SK-N-SH (cell line): ENCODE measurements at regions not wholly inside any gene's neighbourhood (a gene's known extent, or its start where the extent isn't known, plus 50 kb on each side); places are given as distances from the start of the nearest gene placed in this dataset.

Source experiments
- CTCF ChIA-PET: fragments of 300-600, 350-600 bp; formaldehyde crosslinking; extraction: SDS; loops from one replicate; lab custom pipeline; 2021; lab: Yijun Ruan, JAX
- POLR2A ChIA-PET: fragments of 350-600 bp; sonication (Branson Sonifier 250); formaldehyde crosslinking; extraction: SDS; loops from one replicate; lab custom pipeline; 2020; ENCODE audit warnings: antibody characterized with exemption, inconsistent platforms; lab: Yijun Ruan, JAX
- DNase-seq: peaks from one replicate; pipeline ENCODE4 v3.0.0; 2012
- H2AFZ ChIP-seq: fragments of 200-600 bp; sonication (generic); 2 replicates; pipeline ENCODE4 v1.8.1; 2016; ENCODE audit warnings: antibody characterized with exemption, mild to moderate bottlenecking, low read depth
- H3F3A ChIP-seq: fragments of 200-600 bp; sonication (generic); replicated peaks from 2 replicates; pipeline ENCODE3; 2016; ENCODE audit warnings: antibody characterized with exemption, mild to moderate bottlenecking; ENCODE audit not compliant: insufficient read depth
- H3K27ac ChIP-seq, 2 experiments: fragments of 200-500 bp in 1 of 2; fragments of 200-600 bp in 1 of 2; sonication (Bioruptor generic) in 1 of 2; sonication (generic), shearing (Covaris generic) in 1 of 2; 2 replicates each; pipeline versions ENCODE4 v1.5.1 to v1.6.1; 2014 to 2016; ENCODE audit warnings: low read depth in 2 of 2, inconsistent platforms in 1 of 2, low read length in 1 of 2, mild to moderate bottlenecking in 1 of 2, mixed read lengths in 1 of 2
- H3K27me3 ChIP-seq: fragments of 200-600 bp; sonication (generic), shearing (Covaris generic); 2 replicates; pipeline ENCODE4 v1.6.1; 2016; ENCODE audit warnings: mixed run types; ENCODE audit not compliant: insufficient read depth
- H3K36me3 ChIP-seq, 2 experiments: fragments of 200-500 bp in 1 of 2; fragments of 200-600 bp in 1 of 2; sonication (Bioruptor generic) in 1 of 2; sonication (generic) in 1 of 2; replicated peaks in 1 of 2; 2 replicates each; pipeline versions ENCODE3 to v1.5.1; 2014 to 2016; ENCODE audit warnings: low read length in 1 of 2, mild to moderate bottlenecking in 1 of 2; ENCODE audit not compliant: insufficient read depth in 2 of 2, control insufficient read depth in 1 of 2
- H3K4me1 ChIP-seq, 2 experiments: fragments of 200-500 bp in 1 of 2; fragments of 200-600 bp in 1 of 2; sonication (Bioruptor generic) in 1 of 2; sonication (generic), shearing (Covaris generic) in 1 of 2; 2 replicates each; pipeline versions ENCODE4 v1.5.1 to v1.6.1; 2014 to 2016; ENCODE audit warnings: low read depth in 1 of 2, low read length in 1 of 2, mixed run types in 1 of 2; ENCODE audit not compliant: insufficient read depth in 2 of 2, control insufficient read depth in 1 of 2
- H3K4me2 ChIP-seq: fragments of 200-600 bp; sonication (generic), shearing (Covaris generic); 2 replicates; pipeline ENCODE4 v1.6.1; 2017; ENCODE audit warnings: mixed run types
- H3K4me3 ChIP-seq, 2 experiments: fragments of 200-500 bp in 1 of 2; fragments of 200-600 bp in 1 of 2; sonication (Bioruptor generic) in 1 of 2; sonication (generic), shearing (Covaris generic) in 1 of 2; 2 replicates each; pipeline versions ENCODE4 v1.5.1 to v1.8.1; 2014 to 2016; ENCODE audit warnings: low read depth in 2 of 2, inconsistent platforms in 1 of 2, low read length in 1 of 2, mild to moderate bottlenecking in 1 of 2, mixed read lengths in 1 of 2, moderate library complexity in 1 of 2
- H3K79me2 ChIP-seq: fragments of 200-600 bp; sonication (generic); 2 replicates; pipeline ENCODE4 v1.8.1; 2017; ENCODE audit warnings: mild to moderate bottlenecking; ENCODE audit not compliant: insufficient read depth
- H3K9ac ChIP-seq: fragments of 200-600 bp; sonication (generic); 2 replicates; pipeline ENCODE4 v1.6.1; 2017; ENCODE audit warnings: mixed run types
- H3K9me2 ChIP-seq: fragments of 200-600 bp; sonication (generic); 2 replicates; pipeline ENCODE4 v1.6.1; 2017; ENCODE audit warnings: mixed run types
- H3K9me3 ChIP-seq: fragments of 200-600 bp; sonication (generic); 2 replicates; pipeline ENCODE4 v1.6.1; 2017; ENCODE audit warnings: mixed run types, mild to moderate bottlenecking, moderate library complexity
- H4K20me1 ChIP-seq: fragments of 200-600 bp; sonication (generic); 2 replicates; pipeline ENCODE4 v1.6.1; 2017; ENCODE audit warnings: mild to moderate bottlenecking, mixed run types; ENCODE audit not compliant: insufficient read depth
- ELF1 ChIP-seq: IDR thresholded peaks from 2 replicates; pipeline ENCODE4 v1.4.0; 2012
- EP300 ChIP-seq, 2 experiments: IDR thresholded peaks; 2 replicates each; pipeline versions ENCODE4 v1.4.0 to v1.6.1; 2012; ENCODE audit warnings: borderline replicate concordance in 1 of 2, low read depth in 1 of 2, low read length in 1 of 2
- EZH2phosphoT487 ChIP-seq: fragments of 200-600 bp; sonication (generic); IDR thresholded peaks from 2 replicates; pipeline ENCODE4 v1.6.1; 2017; ENCODE audit warnings: low read depth, mixed run types, mild to moderate bottlenecking, antibody characterized with exemption, moderate library complexity, borderline replicate concordance
- FOXJ3 ChIP-seq: sonication (generic); formaldehyde crosslinking; IDR thresholded peaks from 2 replicates; pipeline ENCODE4 v1.5.1; 2020; ENCODE audit warnings: mild to moderate bottlenecking, missing genetic modification reagents
- GABPA ChIP-seq: IDR thresholded peaks from 2 replicates; pipeline ENCODE4 v1.4.0; 2012; ENCODE audit warnings: low read depth, mild to moderate bottlenecking
- MEF2A ChIP-seq: IDR thresholded peaks from 2 replicates; pipeline ENCODE4 v1.4.0; 2012; ENCODE audit warnings: low read depth, borderline replicate concordance
- POLR2AphosphoS5 ChIP-seq: IDR thresholded peaks from 2 replicates; pipeline ENCODE4 v1.6.1; 2012; ENCODE audit warnings: low read depth, low read length
- REST ChIP-seq: IDR thresholded peaks from 2 replicates; pipeline ENCODE4 v1.6.1; 2012; ENCODE audit warnings: mild to moderate bottlenecking, low read depth, low read length, moderate library complexity
- RXRA ChIP-seq: IDR thresholded peaks from 2 replicates; pipeline ENCODE4 v1.4.0; 2012; ENCODE audit warnings: low read depth, mild to moderate bottlenecking, borderline replicate concordance
- SIN3A ChIP-seq: IDR thresholded peaks from 2 replicates; pipeline ENCODE4 v1.6.1; 2012; ENCODE audit warnings: low read depth, mild to moderate bottlenecking, low read length, moderate library complexity, borderline replicate concordance
- TAF1 ChIP-seq: IDR thresholded peaks from 2 replicates; pipeline ENCODE4 v1.6.1; 2012; ENCODE audit warnings: low read depth, mild to moderate bottlenecking, low read length, moderate library complexity, borderline replicate concordance
- USF1 ChIP-seq: IDR thresholded peaks from 2 replicates; pipeline ENCODE4 v1.4.0; 2012; ENCODE audit warnings: low read depth, borderline replicate concordance
- USF2 ChIP-seq: fragments of 150-350 bp; IDR thresholded peaks from 2 replicates; pipeline ENCODE4 v1.6.1; 2017; ENCODE audit warnings: antibody characterized with exemption, low read length, low read depth, borderline replicate concordance
- ZBTB33 ChIP-seq: IDR thresholded peaks from 2 replicates; pipeline ENCODE4 v1.4.0; 2012; ENCODE audit warnings: low read depth, borderline replicate concordance
- WGBS: methylation state at CpG from one replicate; pipeline ENCODE4 v1.1.6; 2017; ENCODE audit warnings: low lambda C conversion rate; 5-methylcytosine and 5-hydroxymethylcytosine counted together

GRCh38 chr1:64401285-64401684, 68.6 kb upstream of the CACHD1 start:
- Histone ChIP-seq H3K9ac (no peak overlapping the region), H3F3A (no peaks in the 10 kb centered on the region), H3K27ac (no peak overlapping the region), H3K4me1 (peaks cover 0 to 2% of the 10 kb centered on the region in 2 experiments; a peak in 1 of 4 replicates), H3K79me2 (no peaks in the 10 kb centered on the region), H3K36me3 (no peaks in the 10 kb centered on the region), H4K20me1 (no peaks in the 10 kb centered on the region), H2AFZ (no peak overlapping the region), H3K4me3 (no peak overlapping the region), H3K9me3 (no peaks in the 10 kb centered on the region), H3K4me2 (no peak overlapping the region), H3K9me2 (no peaks in the 10 kb centered on the region), H3K27me3 (no peaks in the 10 kb centered on the region)
- no peak for TF ChIP-seq ELF1
- no peak for TF ChIP-seq POLR2AphosphoS5
- TF ChIP-seq ZBTB33, result no peak
- TF ChIP-seq EP300 (IDR thresholded peaks at IDR 0.05; ENCODE audit: borderline replicate concordance in 1 of 2, low read depth in 1 of 2, low read length in 1 of 2), result no peak
- TF ChIP-seq RXRA, result no peak
- no peak for TF ChIP-seq MEF2A
- TF ChIP-seq EZH2phosphoT487, result no peak
- TF ChIP-seq FOXJ3 (CRISPR knock-in tag), result no peak
- TF ChIP-seq GABPA, result no peak
- TF ChIP-seq TAF1, result no peak
- no peak for TF ChIP-seq REST
- no peak for TF ChIP-seq SIN3A
- no peak for TF ChIP-seq USF1
- TF ChIP-seq USF2, result no peak
- ChIA-PET CTCF (interaction anchor here (0.9 to 1.2 kb wide), 3 partner anchors 9 to 132 kb away, joined by 3 read pairs; no protein-coding TSS in a partner anchor), POLR2A (no interaction called here)
- no peak for DNase-seq
- 35% methylated on average over 1 of the region's 1 CpG for WGBS
